ENCODE measurements at regions not wholly inside any gene's neighbourhood (a gene's known extent, or its start where the extent isn't known, plus 50 kb on each side); places are given as distances from the start of the nearest gene placed in this dataset.

DNA sequence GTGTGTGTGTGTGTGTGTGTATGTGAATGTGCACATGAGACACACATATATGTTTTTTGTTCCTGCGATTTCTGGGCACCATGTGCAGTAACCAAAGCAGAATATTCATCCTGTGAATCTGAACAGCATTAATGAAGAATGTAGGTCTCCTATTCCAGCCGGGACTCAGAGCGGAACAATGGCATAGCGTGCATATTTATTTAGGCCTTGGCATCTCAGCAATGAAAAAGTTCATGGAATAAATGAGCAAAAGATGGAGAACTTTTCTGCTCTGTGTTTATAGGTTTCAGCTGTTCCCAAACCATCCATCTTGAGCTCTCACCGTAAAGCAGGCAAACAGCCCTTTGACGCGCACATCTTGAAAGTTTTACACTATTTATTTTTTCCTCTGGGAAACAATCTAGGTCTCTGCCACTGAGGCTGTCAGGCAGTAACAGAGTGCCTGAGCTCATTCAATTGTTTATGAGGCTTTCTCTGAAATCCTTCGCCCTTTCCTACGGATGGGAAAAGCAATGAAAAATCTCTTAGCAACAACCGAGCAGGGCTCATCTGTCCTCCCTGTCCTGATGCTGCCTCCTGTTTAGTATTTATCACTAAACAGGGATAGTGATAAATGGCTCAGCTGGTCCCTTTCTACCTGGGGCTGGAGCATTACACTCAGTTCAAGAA, 65.9 kb upstream of the KCNK12 start:
- TF ChIP-seq, protein P1, sequence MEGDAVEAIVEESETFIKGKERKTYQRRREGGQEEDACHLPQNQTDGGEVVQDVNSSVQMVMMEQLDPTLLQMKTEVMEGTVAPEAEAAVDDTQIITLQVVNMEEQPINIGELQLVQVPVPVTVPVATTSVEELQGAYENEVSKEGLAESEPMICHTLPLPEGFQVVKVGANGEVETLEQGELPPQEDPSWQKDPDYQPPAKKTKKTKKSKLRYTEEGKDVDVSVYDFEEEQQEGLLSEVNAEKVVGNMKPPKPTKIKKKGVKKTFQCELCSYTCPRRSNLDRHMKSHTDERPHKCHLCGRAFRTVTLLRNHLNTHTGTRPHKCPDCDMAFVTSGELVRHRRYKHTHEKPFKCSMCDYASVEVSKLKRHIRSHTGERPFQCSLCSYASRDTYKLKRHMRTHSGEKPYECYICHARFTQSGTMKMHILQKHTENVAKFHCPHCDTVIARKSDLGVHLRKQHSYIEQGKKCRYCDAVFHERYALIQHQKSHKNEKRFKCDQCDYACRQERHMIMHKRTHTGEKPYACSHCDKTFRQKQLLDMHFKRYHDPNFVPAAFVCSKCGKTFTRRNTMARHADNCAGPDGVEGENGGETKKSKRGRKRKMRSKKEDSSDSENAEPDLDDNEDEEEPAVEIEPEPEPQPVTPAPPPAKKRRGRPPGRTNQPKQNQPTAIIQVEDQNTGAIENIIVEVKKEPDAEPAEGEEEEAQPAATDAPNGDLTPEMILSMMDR (conservative IDR thresholded peaks at IDR 0.05; ENCODE audit: low read depth, low read length): no peak
- no peak for DNase-seq (ENCODE audit: low read depth)
- no peak overlapping the region for H3K4me3 ChIP-seq (ENCODE audit: low read depth, low read length)

DNA sequence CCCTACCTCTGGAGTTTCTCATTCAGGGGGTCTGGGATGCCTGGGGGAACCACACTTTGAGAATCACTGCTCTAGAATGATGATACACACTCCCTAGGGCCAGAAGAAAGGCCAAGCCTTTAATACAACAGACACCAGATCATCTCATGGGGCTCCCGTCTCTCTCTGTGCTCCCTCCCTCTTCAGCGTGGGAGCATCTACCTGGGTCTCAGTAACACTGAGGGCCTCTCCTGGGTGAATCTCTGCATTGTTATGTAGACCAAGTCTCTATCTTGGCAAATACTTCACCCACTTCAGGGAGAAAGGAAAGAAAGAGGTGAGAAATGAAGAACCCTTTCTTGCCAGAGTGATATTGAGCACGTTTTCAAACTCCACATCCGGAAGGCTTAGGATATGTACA, 65.4 kb upstream of the KCNK12 start:
- TF ChIP-seq, protein P1 (conservative IDR thresholded peaks at IDR 0.05; ENCODE audit: low read depth, low read length): no peak
- no peak for DNase-seq (ENCODE audit: low read depth)
- no peak overlapping the region for H3K4me3 ChIP-seq (ENCODE audit: low read depth, low read length)

DNA sequence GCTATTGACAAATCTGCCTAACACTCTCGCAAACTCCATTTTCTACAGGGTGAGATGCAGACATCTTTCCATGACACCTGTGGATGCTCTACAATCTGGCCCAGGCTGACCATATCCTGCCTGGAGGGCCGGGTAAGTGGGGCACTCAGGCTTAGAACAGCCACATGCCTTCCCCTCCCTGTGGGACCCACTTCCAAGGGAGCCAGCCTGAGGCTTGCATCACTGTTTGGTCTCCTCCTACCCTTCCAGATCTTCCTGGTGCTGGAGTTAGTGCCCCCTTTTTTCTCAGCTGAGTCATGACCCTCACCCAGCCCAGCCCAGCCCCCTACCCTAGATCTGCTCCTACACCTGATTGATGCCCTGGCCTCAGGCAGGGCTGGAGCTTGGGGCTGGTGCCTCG, 62.0 kb upstream of the KCNK12 start:
- TF ChIP-seq, protein P1 (conservative IDR thresholded peaks at IDR 0.05; ENCODE audit: low read depth, low read length): no peak
- no peak overlapping the region for H3K4me3 ChIP-seq (ENCODE audit: low read depth, low read length)
- DNase-seq (ENCODE audit: low read depth): no peak

DNA sequence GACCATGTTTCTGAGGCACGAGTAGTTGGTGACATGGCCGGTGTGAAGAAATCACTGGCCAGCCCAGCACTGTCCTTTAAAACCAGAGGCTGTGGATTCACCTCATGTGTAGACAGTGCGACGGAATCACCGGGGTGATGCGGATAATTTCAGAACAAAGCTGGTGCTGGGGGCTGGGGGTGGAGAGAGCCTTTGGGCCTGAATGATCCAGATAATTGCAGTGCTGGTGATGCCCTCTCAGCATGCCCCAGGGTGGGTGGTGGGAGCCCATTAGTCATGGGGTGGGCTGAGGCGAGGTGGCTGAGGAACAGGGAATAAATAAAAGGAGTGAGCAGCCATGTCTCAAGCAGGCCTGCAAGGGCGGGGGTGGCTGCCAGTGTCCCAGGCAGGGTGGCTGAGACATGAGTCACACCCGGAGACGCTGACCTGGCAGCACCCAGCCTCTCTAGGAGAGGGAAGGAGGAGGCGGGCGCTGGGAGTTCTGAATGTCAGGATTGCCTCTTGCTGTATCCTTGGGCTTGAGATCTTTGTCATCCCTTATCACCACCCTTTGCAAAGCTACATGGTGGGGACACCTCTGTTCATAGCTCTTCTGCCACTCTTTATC, 61.1 kb upstream of the KCNK12 start:
- no peak for DNase-seq (ENCODE audit: low read depth)
- no peak overlapping the region for H3K4me3 ChIP-seq (ENCODE audit: low read depth, low read length)
- TF ChIP-seq, protein P1 (conservative IDR thresholded peaks at IDR 0.05; ENCODE audit: low read depth, low read length): no peak

DNA sequence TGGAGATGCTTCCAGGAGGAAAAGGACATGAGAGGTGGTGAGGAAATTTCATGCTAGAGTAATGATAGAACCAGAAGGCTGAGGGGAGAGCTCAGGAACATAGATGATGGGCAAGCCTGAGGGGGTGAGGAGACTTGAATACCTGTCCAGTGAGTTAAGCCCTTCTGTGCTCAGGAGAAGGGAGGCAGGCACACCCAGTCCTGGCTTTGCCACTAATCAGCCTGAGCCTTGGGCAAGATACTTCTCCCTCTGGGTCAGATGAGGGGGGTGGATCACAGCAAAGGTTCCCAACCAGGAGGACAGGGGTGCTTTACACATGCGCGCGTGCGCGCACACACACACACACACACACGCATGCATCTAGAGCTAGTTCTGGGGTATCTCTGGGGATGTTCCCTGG, 60.5 kb upstream of the KCNK12 start:
- H3K4me3 ChIP-seq (ENCODE audit: low read depth, low read length): no peak overlapping the region
- TF ChIP-seq, protein P1 (conservative IDR thresholded peaks at IDR 0.05; ENCODE audit: low read depth, low read length): no peak
- DNase-seq (ENCODE audit: low read depth): no peak

DNA sequence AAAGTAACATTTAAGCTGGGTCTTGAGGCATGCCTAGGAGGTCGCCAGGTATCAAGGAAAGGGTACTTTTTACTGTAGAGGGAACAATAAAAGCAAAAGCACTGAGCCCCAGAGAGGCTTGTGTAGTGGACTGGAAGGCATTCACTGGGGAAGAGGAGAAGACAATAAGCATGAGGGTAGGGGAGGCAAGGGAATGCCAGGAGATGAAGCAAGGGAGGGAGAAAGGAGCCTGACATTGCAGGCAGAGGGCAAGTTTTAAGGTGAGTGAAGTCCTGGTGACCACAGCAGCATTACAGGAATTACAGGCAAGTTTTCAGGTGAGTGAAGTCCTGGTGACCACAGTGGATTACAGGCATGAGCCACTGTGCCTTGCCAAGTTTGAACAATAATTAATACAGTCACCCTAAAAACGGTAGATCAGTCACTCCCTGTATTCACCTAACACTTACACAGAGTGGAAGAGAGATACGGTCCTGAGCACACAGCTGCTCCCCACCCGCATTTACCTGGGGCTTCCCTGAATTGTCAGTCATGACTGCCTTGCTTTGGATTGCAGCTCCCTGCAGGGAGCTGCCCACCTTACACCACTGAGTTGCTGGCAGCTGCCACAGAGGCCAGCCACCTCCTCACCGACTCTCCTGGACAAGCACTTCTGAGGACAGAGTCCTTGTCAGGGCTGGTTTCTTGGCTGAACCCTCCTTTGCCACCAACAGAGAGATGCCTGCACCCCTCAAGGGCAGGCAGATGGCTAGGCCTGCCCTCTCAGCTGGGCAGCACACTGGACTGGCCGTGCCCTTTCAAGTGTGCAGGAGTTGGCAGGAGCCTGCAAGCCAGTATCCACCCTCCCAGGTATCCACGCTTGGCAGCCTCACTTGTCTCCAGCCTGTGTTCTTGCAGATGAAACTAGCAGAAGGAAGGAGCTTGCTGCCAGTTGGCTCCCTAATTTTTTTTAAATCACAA, 59.0 kb upstream of the KCNK12 start:
- TF ChIP-seq, protein P1 (conservative IDR thresholded peaks at IDR 0.05; ENCODE audit: low read depth, low read length): no peak
- no peak for DNase-seq (ENCODE audit: low read depth)
- no peak overlapping the region for H3K4me3 ChIP-seq (ENCODE audit: low read depth, low read length)
